ENCODE measurements at regions not wholly inside any gene's neighbourhood (a gene's known extent, or its start where the extent isn't known, plus 50 kb on each side); places are given as distances from the start of the nearest gene placed in this dataset.

DNA sequence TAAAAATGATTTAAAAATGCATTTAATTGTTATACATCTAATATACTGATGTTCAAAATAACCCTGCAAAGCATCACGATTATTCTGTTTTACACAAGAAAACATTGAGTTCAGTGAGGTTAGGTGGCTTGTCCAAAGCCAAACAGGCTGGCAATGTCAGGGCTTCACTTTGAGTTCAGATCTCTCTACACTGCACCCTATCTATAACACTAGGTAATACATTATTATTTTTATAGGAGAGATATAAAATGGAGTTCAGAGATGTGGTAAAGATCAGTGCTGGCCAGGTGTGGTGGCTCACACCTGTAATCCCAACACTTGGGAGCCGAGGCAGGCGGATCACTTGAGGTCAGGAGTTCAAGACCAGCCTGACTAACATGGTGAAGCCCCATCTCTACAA lies 165.9 kb upstream of the MYO3A start:
- peaks cover 18% of the 10 kb centered on the region for H3K4me1 Mint-ChIP-seq
- H3K36me3 Mint-ChIP-seq, result no peaks in the 10 kb centered on the region
- DNase-seq (ENCODE audit: low spot score in 2 of 2, unreplicated experiment in 2 of 2), result no peak
- no peaks in the 10 kb centered on the region for H3K9me3 Mint-ChIP-seq
- H3K27me3 Mint-ChIP-seq (ENCODE audit: low read depth), result no peaks in the 10 kb centered on the region
- TF ChIP-seq, protein P1, sequence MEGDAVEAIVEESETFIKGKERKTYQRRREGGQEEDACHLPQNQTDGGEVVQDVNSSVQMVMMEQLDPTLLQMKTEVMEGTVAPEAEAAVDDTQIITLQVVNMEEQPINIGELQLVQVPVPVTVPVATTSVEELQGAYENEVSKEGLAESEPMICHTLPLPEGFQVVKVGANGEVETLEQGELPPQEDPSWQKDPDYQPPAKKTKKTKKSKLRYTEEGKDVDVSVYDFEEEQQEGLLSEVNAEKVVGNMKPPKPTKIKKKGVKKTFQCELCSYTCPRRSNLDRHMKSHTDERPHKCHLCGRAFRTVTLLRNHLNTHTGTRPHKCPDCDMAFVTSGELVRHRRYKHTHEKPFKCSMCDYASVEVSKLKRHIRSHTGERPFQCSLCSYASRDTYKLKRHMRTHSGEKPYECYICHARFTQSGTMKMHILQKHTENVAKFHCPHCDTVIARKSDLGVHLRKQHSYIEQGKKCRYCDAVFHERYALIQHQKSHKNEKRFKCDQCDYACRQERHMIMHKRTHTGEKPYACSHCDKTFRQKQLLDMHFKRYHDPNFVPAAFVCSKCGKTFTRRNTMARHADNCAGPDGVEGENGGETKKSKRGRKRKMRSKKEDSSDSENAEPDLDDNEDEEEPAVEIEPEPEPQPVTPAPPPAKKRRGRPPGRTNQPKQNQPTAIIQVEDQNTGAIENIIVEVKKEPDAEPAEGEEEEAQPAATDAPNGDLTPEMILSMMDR (IDR thresholded peaks at IDR 0.05; ENCODE audit: unreplicated experiment), result no peak
- no peak overlapping the region for H3K4me3 Mint-ChIP-seq
- H3K27ac Mint-ChIP-seq, result no peak overlapping the region

DNA sequence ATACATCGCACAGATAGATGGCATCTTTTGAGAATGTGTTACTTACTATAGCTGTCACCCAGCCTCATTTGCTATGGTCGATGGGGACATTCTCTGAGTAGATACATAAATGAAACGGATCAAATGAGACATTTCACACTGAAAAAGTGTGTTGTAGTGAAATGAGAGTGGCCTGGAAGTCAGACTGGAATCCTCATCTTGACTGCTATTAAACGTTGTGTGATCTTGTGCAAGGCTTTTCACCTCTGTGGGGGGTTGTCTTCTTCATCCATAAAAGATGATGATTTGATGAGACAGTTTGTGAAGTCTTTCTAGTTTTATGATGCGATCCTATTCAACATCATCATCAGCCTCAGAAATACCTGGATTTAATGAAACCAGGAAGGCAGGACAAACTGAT lies 155.4 kb upstream of the MYO3A start:
- Mint-ChIP-seq H3K4me1 (peaks cover 11% of the 10 kb centered on the region), H3K4me3 (no peak overlapping the region), H3K27me3 (ENCODE audit: low read depth) (no peaks in the 10 kb centered on the region), H3K9me3 (peaks cover 6% of the 10 kb centered on the region), H3K27ac (no peak overlapping the region), H3K36me3 (no peaks in the 10 kb centered on the region)
- TF ChIP-seq, protein P1 (IDR thresholded peaks at IDR 0.05; ENCODE audit: unreplicated experiment), result no peak
- DNase-seq (ENCODE audit: low spot score in 2 of 2, unreplicated experiment in 2 of 2), result no peak

DNA sequence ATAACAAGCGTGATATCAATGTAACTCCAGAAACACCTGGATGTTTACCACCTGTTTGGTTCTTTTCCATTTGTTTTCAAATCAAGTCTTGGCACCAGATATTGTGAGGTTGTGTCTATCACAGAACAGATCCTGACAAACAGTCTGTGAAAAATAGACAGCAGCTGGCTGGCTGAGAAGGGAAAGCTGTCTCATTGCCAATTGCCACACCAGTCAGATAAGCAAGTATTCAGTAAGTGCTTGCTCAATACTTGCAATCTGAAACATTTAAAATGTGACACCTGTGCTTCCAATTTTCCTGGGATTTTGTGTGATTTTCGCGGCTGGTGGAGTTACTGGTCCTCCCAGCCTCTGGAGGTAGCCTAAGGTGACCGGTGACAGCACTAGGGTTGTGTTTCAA lies 147.9 kb upstream of the MYO3A start:
- Mint-ChIP-seq H3K27me3 (ENCODE audit: low read depth) (peaks cover 2% of the 10 kb centered on the region), H3K9me3 (no peaks in the 10 kb centered on the region), H3K36me3 (no peaks in the 10 kb centered on the region), H3K27ac (no peak overlapping the region), H3K4me1 (peaks cover 2% of the 10 kb centered on the region), H3K4me3 (no peak overlapping the region)
- no peak for DNase-seq (ENCODE audit: low spot score in 2 of 2, unreplicated experiment in 2 of 2)
- TF ChIP-seq, protein P1 (IDR thresholded peaks at IDR 0.05; ENCODE audit: unreplicated experiment), result no peak

DNA sequence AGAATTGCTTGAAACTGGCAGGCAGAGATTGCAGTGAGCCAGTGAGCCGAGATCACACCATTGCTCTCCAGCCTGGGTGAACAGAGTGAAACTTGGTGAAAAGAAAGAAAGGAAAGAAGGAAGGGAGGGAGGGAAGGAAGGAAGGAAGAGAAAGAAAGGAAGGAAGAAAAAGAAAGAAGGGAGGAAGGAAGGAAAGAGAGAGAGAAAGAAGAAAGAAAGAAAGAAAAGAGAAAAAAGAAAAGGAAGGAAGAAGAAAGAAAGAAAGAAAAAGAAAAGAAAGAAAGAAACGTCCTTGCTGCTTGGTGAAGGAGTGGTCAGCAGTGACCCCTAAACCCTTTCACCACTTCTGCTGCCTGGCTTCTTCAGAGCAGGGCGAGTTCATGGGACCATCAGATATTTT lies 147.1 kb upstream of the MYO3A start:
- peaks cover 2% of the 10 kb centered on the region for H3K27me3 Mint-ChIP-seq (ENCODE audit: low read depth)
- H3K4me1 Mint-ChIP-seq, result peaks cover 2% of the 10 kb centered on the region
- H3K36me3 Mint-ChIP-seq, result no peaks in the 10 kb centered on the region
- H3K9me3 Mint-ChIP-seq, result no peaks in the 10 kb centered on the region
- no peak overlapping the region for H3K4me3 Mint-ChIP-seq
- no peak for DNase-seq (ENCODE audit: low spot score in 2 of 2, unreplicated experiment in 2 of 2)
- H3K27ac Mint-ChIP-seq, result no peak overlapping the region
- TF ChIP-seq, protein P1 (IDR thresholded peaks at IDR 0.05; ENCODE audit: unreplicated experiment), result no peak

DNA sequence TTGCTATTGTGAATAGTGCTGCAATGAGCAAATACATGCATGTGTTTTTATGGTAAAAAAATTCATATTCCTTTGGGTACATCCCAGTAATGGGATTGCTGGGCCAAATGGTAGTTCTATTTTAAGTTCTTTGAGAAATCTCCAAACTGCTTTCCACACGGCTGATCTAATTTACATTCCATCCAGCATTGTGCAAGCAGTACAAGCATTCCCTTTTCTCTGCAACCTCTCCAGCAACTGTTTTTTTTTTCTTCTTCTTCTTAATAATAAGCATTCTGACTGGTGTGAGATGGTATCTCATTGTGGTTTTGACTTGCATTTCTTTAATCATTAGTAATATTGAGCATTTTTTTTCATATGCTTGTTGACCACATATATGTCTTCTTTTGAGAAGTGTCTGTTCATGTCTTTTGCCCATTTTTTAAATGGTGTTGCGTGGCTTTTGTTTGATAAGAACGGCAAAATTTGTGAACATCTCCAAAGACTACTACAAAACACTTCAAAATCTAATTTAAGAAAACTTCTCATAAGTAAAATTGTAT lies 136.1 kb upstream of the MYO3A start:
- H3K4me1 Mint-ChIP-seq, result no peaks in the 10 kb centered on the region
- TF ChIP-seq, protein P1 (IDR thresholded peaks at IDR 0.05; ENCODE audit: unreplicated experiment), result no peak
- no peak overlapping the region for H3K27ac Mint-ChIP-seq
- H3K27me3 Mint-ChIP-seq (ENCODE audit: low read depth), result no peaks in the 10 kb centered on the region
- peaks cover 3% of the 10 kb centered on the region for H3K36me3 Mint-ChIP-seq
- H3K4me3 Mint-ChIP-seq, result no peak overlapping the region
- no peak for DNase-seq (ENCODE audit: low spot score in 2 of 2, unreplicated experiment in 2 of 2)
- peaks cover 16% of the 10 kb centered on the region for H3K9me3 Mint-ChIP-seq

DNA sequence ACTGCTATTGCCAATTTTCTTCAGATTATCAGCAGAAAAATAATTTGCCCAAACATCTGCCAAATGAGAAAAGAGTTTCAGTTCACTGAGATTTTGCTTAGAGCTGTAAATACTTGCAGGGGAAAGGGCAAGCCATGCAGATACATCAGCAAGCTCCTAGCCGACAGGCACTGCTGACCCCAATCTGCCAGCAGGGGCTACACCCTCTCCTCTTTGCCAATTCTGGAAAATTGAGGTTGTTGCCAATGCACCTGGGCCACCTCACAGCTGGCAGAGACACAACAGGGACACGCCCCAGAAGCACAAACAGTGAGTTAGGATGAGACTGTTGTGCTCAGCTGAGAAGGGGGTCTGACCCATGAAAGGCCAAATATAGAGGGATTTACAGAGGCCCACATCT lies 129.5 kb upstream of the MYO3A start:
- Mint-ChIP-seq H3K4me1 (peaks cover 2% of the 10 kb centered on the region), H3K27me3 (ENCODE audit: low read depth) (peaks cover 14% of the 10 kb centered on the region), H3K36me3 (no peaks in the 10 kb centered on the region), H3K4me3 (no peak overlapping the region), H3K27ac (no peak overlapping the region), H3K9me3 (no peaks in the 10 kb centered on the region)
- no peak for DNase-seq (ENCODE audit: low spot score in 2 of 2, unreplicated experiment in 2 of 2)
- TF ChIP-seq, protein P1 (IDR thresholded peaks at IDR 0.05; ENCODE audit: unreplicated experiment), result no peak
